Activated CD8-positive, alpha-beta T cell treated with anti-CD3 and anti-CD28 coated beads for 36 hours (primary cell): ENCODE measurements at regions not wholly inside any gene's neighbourhood (a gene's known extent, or its start where the extent isn't known, plus 50 kb on each side); places are given as distances from the start of the nearest gene placed in this dataset.

Experiments
- ATAC-seq: fragments of 200-7000 bp; cut with Tn5 transposase; one replicate; pipeline ENCODE4 v1.10.0; 2021; ENCODE audit warnings: mild to moderate bottlenecking, moderate library complexity
- CTCF ChIA-PET: fragments of 350-600 bp; sonication (Branson Sonifier 250); formaldehyde crosslinking; loops from one replicate; lab custom pipeline; 2021; ENCODE audit warnings: antibody characterized with exemption; lab: Charles Lee
- POLR2A ChIA-PET: fragments of 350-600 bp; sonication (Branson Sonifier 250); formaldehyde crosslinking; loops from one replicate; lab custom pipeline; 2021; ENCODE audit warnings: antibody characterized with exemption; lab: Charles Lee
- DNase-seq: peaks from one replicate; pipeline ENCODE4 v3.0.0-alpha.2; 2020
- H3K27ac Mint-ChIP-seq: one replicate; pipeline ENCODE4 v1.8.0; 2021; ENCODE audit warnings: mild to moderate bottlenecking, mixed read lengths
- H3K27me3 Mint-ChIP-seq: one replicate; pipeline ENCODE4 v1.8.0; 2021; ENCODE audit warnings: mixed read lengths
- H3K36me3 Mint-ChIP-seq: one replicate; pipeline ENCODE4 v1.8.0; 2021; ENCODE audit warnings: low read depth, mixed read lengths
- H3K4me1 Mint-ChIP-seq: one replicate; pipeline ENCODE4 v1.8.0; 2021; ENCODE audit warnings: low read depth, mixed read lengths
- H3K4me3 Mint-ChIP-seq: one replicate; pipeline ENCODE4 v1.8.0; 2021; ENCODE audit warnings: mild to moderate bottlenecking, moderate library complexity, mixed read lengths
- H3K9me3 Mint-ChIP-seq: one replicate; pipeline ENCODE4 v1.8.0; 2021; ENCODE audit warnings: mixed read lengths
- CTCF ChIP-seq: fragments of 200-600 bp; IDR thresholded peaks from one replicate; pipeline ENCODE4 v1.8.0; 2022; ENCODE audit warnings: antibody characterized with exemption, mild to moderate bottlenecking
- intact Hi-C: fragments of 100-400 bp; cut with micrococcal nuclease; formaldehyde crosslinking; loops from one replicate; pipeline ENCODE4 v1.10.0; 2022

DNA sequence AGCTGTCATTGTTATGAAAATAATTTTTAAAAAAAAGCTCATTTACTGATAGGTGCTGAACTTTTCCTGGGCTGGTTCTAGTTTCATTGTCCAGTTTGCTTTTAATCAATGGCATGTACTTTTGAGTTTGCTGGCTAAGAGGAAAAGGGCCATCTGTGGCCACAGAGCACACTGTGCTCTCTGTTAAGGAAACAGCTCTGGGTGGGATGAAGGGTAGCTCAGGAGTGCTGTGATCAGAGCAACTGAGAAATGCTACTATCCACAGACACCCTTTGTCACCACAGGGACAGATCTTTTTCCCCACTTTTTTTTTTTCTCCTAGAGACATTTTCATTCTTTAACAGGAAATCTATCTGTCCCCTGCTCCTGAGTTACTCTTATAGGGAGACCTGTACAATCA lies 387.1 kb upstream of the PRICKLE1 start:
- intact Hi-C loops, result no loop called here
- ChIA-PET CTCF (no interaction called here), POLR2A (no interaction called here)
- H3K36me3 Mint-ChIP-seq, result no peaks in the 10 kb centered on the region
- DNase-seq (no peak), ATAC-seq (no peak)
- TF ChIP-seq CTCF, result no peak
- peaks cover 7% of the 10 kb centered on the region for H3K9me3 Mint-ChIP-seq
- H3K27me3 Mint-ChIP-seq, result no peaks in the 10 kb centered on the region
- H3K4me1 Mint-ChIP-seq, result no peaks in the 10 kb centered on the region
- no peak overlapping the region for H3K27ac Mint-ChIP-seq
- H3K4me3 Mint-ChIP-seq, result no peak overlapping the region

GRCh38 chr12:42976122-42976521 lies 386.6 kb upstream of the PRICKLE1 start:
- Mint-ChIP-seq H3K4me1 (no peaks in the 10 kb centered on the region), H3K27me3 (no peaks in the 10 kb centered on the region), H3K9me3 (peaks cover 7% of the 10 kb centered on the region), H3K36me3 (no peaks in the 10 kb centered on the region), H3K4me3 (no peak overlapping the region), H3K27ac (no peak overlapping the region)
- TF ChIP-seq CTCF, result no peak
- ATAC-seq (no peak), DNase-seq (no peak)
- CTCF ChIA-PET, result no interaction called here
- POLR2A ChIA-PET, result no interaction called here
- intact Hi-C loops, result no loop called here

GRCh38 chr12:42969355-42969754 lies 379.8 kb upstream of the PRICKLE1 start:
- no peak overlapping the region for H3K27ac Mint-ChIP-seq
- no peak overlapping the region for H3K4me3 Mint-ChIP-seq
- POLR2A ChIA-PET, result no interaction called here
- no peaks in the 10 kb centered on the region for H3K4me1 Mint-ChIP-seq
- intact Hi-C loops, result no loop called here
- CTCF ChIA-PET, result no interaction called here
- ATAC-seq, result no peak
- no peaks in the 10 kb centered on the region for H3K36me3 Mint-ChIP-seq
- H3K9me3 Mint-ChIP-seq, result peaks cover 3% of the 10 kb centered on the region
- H3K27me3 Mint-ChIP-seq, result no peaks in the 10 kb centered on the region
- no peak for DNase-seq
- TF ChIP-seq CTCF, result no peak

DNA sequence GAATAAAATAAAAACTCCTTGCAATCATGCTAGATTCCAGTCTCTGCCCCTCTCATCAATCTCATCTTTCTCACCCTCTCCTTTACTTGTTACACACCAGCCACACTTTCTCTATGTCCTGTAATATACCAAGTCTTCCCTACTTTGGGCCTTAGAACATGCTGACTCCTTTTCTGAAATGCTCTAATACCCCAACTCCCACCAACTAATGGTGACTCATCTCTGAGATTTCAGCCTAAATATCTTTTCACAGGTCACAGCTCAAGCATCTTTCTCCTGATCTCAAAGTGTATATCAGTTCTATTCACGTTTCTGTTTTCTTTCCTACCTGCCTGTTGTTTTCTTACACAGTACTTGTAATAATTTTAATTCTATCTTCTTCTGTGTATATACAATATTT lies 378.9 kb upstream of the PRICKLE1 start:
- no peak for TF ChIP-seq CTCF
- intact Hi-C loops, result no loop called here
- H3K36me3 Mint-ChIP-seq, result no peaks in the 10 kb centered on the region
- DNase-seq (no peak), ATAC-seq (no peak)
- H3K27ac Mint-ChIP-seq, result no peak overlapping the region
- no peak overlapping the region for H3K4me3 Mint-ChIP-seq
- peaks cover 3% of the 10 kb centered on the region for H3K9me3 Mint-ChIP-seq
- POLR2A ChIA-PET, result interaction anchor here (0.5 kb wide), 1 partner anchor 190 kb away, joined by 4 read pairs; no protein-coding TSS in a partner anchor
- no peaks in the 10 kb centered on the region for H3K4me1 Mint-ChIP-seq
- CTCF ChIA-PET, result no interaction called here
- H3K27me3 Mint-ChIP-seq, result no peaks in the 10 kb centered on the region

DNA sequence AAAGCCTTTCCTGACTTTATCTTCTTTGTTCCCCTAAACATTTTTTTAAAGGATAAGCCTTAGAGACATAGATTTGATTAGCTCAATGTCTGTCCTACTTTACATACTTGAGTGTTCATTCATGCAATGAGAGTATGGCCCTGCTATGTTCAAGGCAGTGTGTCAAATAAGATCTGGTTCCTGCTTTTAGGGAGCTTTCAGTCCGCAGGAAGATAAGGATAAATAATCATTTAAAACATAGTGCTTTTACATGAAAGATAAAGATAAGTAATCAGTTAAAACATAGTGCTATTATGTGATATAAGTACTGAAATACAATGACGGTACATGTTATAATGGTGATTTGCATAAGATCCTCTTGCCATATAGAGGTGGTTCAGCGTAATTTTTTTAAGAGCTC lies 378.3 kb upstream of the PRICKLE1 start:
- POLR2A ChIA-PET, result no interaction called here
- no peak overlapping the region for H3K27ac Mint-ChIP-seq
- CTCF ChIA-PET, result no interaction called here
- intact Hi-C loops, result no loop called here
- no peaks in the 10 kb centered on the region for H3K27me3 Mint-ChIP-seq
- ATAC-seq (no peak), DNase-seq (no peak)
- H3K4me3 Mint-ChIP-seq, result no peak overlapping the region
- peaks cover 3% of the 10 kb centered on the region for H3K9me3 Mint-ChIP-seq
- TF ChIP-seq CTCF, result no peak
- H3K4me1 Mint-ChIP-seq, result no peaks in the 10 kb centered on the region
- no peaks in the 10 kb centered on the region for H3K36me3 Mint-ChIP-seq
